ENCODE measurements at regions not wholly inside any gene's neighbourhood (a gene's known extent, or its start where the extent isn't known, plus 50 kb on each side); places are given as distances from the start of the nearest gene placed in this dataset.

- H3K27ac ChIP-seq, result no peak overlapping the region
- H3K4me1 ChIP-seq, result no peaks in the 10 kb centered on the region
- no peaks in the 10 kb centered on the region for H3K36me3 ChIP-seq
- ATAC-seq (no peak), DNase-seq (no peak)
- TF ChIP-seq POLR2A (IDR thresholded peaks at IDR 0.05) (no peak), CTCF (IDR thresholded peaks at IDR 0.05) (no peak)
- 75 to 90% (median 88%) methylated on average over 1 of the region's 1 CpG for WGBS, 4 donors
- intact Hi-C loops (cut with DNase I), result no loop called here
- peaks cover 0 to 36% (median 8%) of the 10 kb centered on the region in 12 donors for H3K9me3 ChIP-seq
- H3K27me3 ChIP-seq, result no peaks in the 10 kb centered on the region
- H3K4me3 ChIP-seq, result no peak overlapping the region
Observed at GRCh38 chr12:58712976-58713375, 207.3 kb downstream of the LRIG3 start.

- no peak overlapping the region for H3K4me3 ChIP-seq
- WGBS, 4 donors, result 86 to 89% (median 88%) methylated on average over 1 of the region's 1 CpG
- intact Hi-C loops (cut with DNase I), result no loop called here
- no peak for DNase-seq
- no peaks in the 10 kb centered on the region for H3K27me3 ChIP-seq
- no peaks in the 10 kb centered on the region for H3K36me3 ChIP-seq
- TF ChIP-seq CTCF (IDR thresholded peaks at IDR 0.05) (no peak), POLR2A (IDR thresholded peaks at IDR 0.05) (no peak)
- H3K9me3 ChIP-seq, result peaks cover 0 to 8% (median 0%) of the 10 kb centered on the region in 12 donors
- no peak for ATAC-seq
- no peak overlapping the region for H3K27ac ChIP-seq
- no peaks in the 10 kb centered on the region for H3K4me1 ChIP-seq
Observed at GRCh38 chr12:58719161-58719560, 201.1 kb downstream of the LRIG3 start.

GRCh38 chr12:58720421-58720820 lies 199.9 kb downstream of the LRIG3 start:
- DNase-seq (no peak), ATAC-seq (no peak)
- Histone ChIP-seq H3K36me3 (no peaks in the 10 kb centered on the region), H3K27ac (no peak overlapping the region), H3K27me3 (no peaks in the 10 kb centered on the region), H3K4me3 (no peak overlapping the region), H3K4me1 (no peaks in the 10 kb centered on the region), H3K9me3 (no peaks in the 10 kb centered on the region)
- intact Hi-C loops (cut with DNase I), result no loop called here
- no peak for TF ChIP-seq CTCF (IDR thresholded peaks at IDR 0.05)
- TF ChIP-seq POLR2A (IDR thresholded peaks at IDR 0.05), result no peak

GRCh38 chr12:58725400-58726105 lies 194.8 kb downstream of the LRIG3 start:
- Histone ChIP-seq H3K4me1 (no peaks in the 10 kb centered on the region), H3K9me3 (no peaks in the 10 kb centered on the region), H3K27ac (no peak overlapping the region), H3K27me3 (no peaks in the 10 kb centered on the region), H3K36me3 (no peaks in the 10 kb centered on the region), H3K4me3 (no peak overlapping the region)
- intact Hi-C loops (cut with DNase I), result no loop called here
- DNase-seq (no peak), ATAC-seq (no peak)
- no peak for TF ChIP-seq POLR2A (IDR thresholded peaks at IDR 0.05)
- no peak for TF ChIP-seq CTCF (IDR thresholded peaks at IDR 0.05)
- 71 to 81% (median 76%) methylated on average over 5 of the region's 5 CpGs for WGBS, 4 donors
